HG03139 (cell line): ENCODE measurements at regions not wholly inside any gene's neighbourhood (a gene's known extent, or its start where the extent isn't known, plus 50 kb on each side); places are given as distances from the start of the nearest gene placed in this dataset.

Experiments used
- ATAC-seq: cut with Tn5 transposase; IDR thresholded peaks from one replicate; pipeline ENCODE4 v1.9.1; 2021; ENCODE audit not compliant: unreplicated experiment

- ATAC-seq: no peak
Measured at GRCh38 chr16:9296271-9296590, 204.8 kb downstream of the HAPSTR1 start.

DNA sequence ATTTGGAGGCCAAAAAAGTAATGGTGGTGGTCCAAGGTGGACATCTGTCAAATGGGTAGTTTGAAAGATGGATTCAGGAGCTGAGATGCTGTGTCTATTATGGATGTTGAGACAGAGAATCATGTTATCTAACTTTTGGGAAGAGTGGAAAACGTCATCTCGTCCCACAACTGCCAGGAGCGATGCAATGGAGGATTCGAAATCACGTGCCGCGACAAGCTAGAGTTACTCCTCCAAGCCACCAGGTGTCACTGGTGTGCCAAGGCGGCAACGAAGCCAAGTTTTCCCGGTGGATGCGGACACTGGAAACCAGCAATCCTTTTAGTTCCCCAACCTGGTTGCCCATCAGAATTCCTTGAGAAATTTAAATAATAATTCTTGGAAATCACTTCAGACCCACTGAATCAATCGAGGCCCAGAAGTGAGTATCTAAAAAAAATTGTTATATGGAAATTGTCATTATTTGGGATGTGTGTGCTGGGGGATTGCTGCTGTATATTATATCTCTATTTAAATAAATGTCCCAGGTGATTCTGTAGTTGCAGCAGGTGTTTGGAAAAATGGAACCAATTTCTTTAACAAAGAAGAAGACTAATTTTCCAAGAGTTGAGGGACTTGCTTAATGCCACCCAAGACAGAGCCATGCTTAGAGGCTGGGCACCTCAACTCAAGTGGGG, 206.1 kb downstream of the HAPSTR1 start:
- no peak for ATAC-seq

GRCh38 chr16:9300252-9300651, 208.8 kb downstream of the HAPSTR1 start:
- ATAC-seq: no peak

DNA sequence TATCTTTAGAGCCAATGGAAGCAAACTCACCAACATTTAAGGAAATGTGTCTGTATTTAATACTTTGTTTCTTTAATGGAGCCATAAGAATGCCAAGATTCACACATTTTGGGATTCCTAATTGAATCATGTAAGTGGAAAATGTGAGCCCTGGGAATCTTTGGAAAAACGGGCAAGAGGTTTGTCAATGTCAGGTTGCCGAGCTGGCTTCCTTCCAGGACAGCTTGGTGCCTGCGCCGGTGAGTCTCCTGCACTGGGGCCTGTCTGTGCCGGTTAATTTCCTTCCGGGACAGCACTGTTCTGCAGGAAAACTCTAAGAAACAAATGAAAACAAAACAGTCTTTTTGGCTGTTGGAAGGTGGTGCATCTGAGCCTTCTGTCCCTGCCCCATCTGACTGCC, 210.6 kb downstream of the HAPSTR1 start:
- no peak for ATAC-seq

DNA sequence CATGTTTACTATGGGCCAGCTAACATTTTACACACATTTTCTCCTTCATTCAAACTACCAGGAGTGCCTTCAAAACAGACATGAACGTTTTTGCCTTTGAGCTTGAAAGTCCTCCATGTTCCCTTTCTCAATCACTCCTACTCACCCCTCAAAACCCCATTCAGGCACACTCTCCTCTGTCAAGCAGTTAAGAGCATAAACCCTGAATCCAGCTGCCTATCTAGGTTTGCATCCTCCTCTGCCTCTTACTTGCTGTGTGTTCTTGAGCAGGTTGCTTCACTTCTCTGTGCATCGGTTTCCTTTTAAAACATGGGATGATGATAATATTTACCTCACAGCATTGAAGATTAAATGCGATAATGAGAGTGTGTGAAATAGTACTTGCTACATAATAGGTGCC, 215.3 kb downstream of the HAPSTR1 start:
- no peak for ATAC-seq

GRCh38 chr16:9307446-9307845, 216.0 kb downstream of the HAPSTR1 start:
- ATAC-seq: no peak

DNA sequence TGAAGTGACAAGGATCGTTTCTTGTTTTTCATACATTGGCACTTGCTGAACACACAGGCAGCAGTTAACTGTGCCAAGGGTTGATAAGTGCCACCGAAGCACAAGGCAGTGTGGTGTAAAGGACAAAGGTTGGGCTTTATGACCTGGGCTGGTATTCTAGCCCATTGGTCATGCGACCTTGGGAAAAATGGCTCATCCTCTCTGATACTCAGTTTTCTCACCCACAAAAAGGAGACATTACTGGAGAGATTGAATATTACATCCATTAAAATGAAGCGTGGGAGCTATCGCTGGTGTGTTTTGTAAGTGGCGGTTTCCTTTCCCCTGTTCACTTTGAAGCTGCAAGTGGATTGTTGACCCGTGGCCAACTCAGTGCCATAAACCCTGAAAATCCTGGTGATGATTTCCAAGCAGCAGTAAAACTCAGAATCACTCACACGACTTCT, 216.9 kb downstream of the HAPSTR1 start:
- no peak for ATAC-seq

DNA sequence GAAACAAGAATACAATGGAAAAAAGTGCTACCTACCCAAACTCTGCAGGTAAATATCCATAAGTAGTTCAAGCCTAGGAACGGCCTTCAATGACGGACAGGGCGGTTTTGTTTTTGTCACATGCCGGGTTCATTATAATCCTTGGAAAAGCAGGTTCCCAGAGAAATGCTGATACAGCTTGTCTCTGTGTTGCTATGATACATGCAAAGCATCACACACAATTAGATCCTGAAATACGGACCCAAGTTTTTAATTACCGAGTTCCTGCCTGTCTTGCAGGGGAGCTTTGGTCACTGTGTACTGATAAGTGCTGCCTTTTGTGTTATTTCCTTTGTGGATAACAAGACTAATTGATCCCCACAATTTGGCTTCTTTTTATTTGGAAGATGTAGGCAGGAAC, 217.4 kb downstream of the HAPSTR1 start:
- no peak for ATAC-seq

DNA sequence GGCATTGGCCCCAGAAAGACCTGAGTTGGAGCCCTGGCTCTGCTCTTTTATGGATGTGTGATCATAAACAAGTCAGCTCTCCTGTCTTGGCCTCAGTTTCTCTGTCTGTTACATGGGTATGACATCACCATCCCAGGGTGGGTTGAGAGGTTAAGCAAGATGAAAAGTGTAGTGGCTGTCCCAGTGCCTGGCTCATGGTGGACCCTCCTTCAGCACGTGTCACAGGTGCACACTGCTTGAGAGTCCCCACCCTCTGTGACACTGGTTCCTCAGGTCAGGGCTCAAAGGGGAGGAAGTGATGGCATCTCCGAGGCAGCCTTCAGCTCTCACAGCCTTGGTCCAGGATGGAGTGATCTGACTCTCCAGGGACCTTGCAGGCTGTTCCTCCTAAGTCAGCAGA, 218.4 kb downstream of the HAPSTR1 start:
- ATAC-seq: no peak

DNA sequence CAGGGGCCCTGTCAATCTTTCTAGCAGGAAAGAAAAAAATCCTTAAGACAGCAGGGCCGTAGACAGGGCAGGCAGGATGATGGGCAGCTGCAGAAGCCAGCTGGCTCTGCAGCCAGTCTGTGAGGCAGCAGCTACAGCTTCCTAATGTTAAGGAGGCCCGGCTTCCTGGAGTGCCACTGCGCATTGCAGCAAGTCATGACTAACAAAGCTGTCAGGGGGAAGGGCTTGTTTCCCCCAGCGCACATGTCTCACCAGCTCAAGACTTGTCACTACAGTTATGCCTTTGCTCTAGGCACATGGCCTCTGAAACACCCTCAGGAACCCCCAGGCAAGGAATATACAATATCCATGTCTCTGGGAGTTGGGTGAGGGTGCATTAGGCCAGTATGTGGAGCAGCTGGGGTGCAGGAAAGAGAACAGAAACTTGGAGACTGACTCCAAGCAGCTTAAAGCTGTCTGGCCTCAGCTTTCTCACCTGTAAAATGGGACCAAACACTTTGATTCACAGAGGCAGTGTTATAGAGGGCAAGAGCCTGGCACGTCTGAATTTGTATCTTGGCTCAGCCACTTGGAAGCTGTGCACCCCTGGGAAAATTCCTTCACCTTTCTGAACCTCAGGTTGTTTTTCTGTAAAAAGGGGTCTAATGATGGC, 220.0 kb downstream of the HAPSTR1 start:
- ATAC-seq: no peak

GRCh38 chr16:9316008-9316407, 224.6 kb downstream of the HAPSTR1 start:
- ATAC-seq: no peak

DNA sequence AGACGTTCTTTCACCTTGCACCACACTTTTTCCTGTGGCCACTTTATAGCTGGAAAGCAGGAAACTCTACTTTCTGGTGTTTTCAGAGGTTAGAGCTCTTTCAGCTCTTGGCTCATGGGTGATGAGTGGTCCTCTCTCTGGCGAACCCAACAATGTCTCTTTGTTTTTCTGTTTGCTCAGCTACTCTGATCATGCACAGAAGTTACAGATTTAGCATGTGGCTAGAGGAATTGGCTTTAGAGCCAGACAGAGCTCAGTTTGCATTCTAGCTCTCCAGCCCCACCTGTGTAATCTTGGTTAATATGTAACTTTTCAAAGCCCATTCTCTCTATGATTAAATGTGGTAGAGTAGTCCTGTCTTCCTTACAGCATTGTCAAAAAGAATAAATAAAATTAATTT, 225.2 kb downstream of the HAPSTR1 start:
- no peak for ATAC-seq

- ATAC-seq: no peak
Measured at GRCh38 chr16:9318764-9319163, 227.3 kb downstream of the HAPSTR1 start.

DNA sequence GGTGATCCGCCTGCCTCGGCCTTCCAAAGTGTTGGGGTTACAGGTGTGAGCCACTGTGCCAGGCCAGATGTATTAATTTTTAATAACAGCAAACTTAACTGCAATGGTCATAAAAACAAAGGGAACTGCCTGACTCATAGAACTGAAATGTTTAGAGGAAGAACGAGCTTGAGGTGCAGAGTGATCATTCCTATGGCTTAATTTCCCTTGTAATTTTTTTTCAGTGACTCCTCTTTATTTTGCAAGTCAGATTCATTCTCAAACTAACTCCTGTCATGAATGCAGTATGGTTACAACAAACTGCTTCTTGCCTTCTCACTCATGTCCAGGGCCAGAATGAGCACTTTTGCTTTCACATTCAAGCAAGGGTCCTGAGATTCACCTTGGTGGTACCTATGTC, 231.3 kb downstream of the HAPSTR1 start:
- no peak for ATAC-seq

- no peak for ATAC-seq
Measured at GRCh38 chr16:9323170-9323569, 231.7 kb downstream of the HAPSTR1 start.

GRCh38 chr16:9327253-9327652, 235.8 kb downstream of the HAPSTR1 start:
- ATAC-seq: no peak

DNA sequence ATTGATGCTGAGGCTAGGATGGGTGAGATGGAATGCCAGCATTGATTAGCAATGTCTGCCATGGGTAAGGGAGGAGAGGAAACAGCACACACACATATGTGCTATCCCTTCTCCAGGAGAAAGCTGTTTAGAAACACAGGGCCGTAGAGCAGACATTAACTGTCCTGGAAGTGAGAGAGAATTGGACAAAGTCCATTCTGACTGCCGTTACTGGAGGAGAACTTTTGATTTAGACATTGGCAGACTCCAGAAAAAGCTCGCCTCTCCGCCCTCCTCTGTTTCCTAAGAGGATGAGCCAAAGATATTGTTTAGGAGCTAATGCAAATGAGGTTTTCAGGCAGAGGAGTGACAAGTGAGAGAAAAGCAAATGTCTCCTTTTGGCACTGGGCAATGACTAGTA, 237.0 kb downstream of the HAPSTR1 start:
- no peak for ATAC-seq

- ATAC-seq: no peak
Measured at GRCh38 chr16:9330095-9330494, 238.7 kb downstream of the HAPSTR1 start.

DNA sequence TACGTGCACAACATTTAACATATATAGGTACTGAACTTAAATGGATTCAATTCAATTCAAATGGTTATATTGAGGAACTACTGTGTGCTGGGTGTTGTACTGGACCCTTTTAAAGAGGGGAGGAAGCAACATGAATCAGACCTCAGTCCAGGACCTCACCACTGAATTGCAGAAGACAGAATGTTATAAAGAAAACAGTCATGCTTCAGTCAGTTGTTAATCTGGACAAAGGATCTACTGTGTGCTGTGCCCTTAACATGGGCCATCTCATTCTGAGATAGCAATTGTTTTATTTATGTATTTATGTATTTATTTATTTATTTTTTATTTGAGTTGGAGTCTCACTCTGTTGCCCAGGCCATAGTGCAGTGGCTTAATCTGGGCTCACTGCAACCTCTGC, 240.1 kb downstream of the HAPSTR1 start:
- no peak for ATAC-seq

DNA sequence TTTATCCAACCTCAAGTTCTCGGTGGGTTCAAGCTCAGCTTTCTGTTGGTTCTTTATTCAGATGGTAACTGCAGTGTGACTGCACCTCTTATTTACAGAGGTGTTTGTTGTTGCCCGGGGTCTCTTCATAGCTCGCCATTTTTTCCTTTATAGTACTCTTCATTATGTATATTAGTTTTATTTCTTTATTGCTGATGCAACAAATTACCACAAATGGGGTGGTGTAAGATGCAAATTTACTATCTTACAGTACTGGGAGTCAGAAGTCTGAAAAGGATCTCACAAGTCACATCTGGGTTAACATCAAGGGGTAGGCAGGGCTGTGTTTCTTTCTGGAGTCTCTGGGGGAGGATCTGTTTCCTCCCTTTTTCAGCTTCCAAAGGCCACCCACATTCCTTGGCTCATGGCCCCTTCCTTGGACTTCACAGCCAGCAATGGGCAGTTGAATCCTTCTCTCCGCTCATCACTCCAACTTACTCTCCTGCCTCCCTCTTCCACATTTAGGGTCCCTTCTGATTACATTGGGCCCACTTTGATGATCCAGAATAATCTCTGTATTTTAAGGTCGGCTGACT, 241.2 kb downstream of the HAPSTR1 start:
- no peak for ATAC-seq

DNA sequence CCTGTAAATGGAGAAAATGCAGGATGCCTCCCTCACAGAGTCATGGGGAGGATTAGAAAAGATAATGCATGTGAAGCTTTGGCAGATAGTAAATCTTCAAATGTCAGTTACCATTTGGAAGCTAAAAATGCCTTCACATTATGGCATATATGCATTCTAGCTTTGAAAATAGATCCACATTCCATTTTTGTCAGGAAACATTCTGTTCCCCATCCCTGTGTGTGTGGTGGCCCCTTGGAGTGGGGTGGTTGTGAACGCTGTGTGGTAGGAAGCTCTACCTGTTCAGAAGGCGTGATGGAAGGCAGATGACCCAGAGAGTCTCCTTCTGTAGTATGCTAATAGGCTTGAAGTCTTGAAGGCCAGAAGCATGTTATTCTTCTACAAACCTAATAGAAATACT, 242.0 kb downstream of the HAPSTR1 start:
- ATAC-seq: no peak

DNA sequence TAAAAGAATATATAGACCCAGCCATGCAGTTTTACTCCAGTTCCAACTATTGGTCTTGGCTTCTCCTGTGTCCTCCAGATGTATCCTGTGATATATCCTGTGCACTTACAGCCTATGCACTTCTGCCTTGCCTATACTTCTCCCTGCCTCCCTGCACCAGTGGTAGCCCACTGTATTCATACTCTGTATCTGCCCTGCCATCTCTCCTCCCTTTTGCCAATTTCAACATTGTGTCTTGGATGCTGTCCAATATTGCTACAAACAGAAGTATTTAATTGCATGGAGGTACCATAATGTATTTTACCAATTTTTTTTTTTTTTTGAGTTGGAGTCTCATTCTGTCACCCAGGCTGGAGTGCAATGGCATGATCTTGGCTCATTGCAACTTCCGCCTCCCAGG, 242.7 kb downstream of the HAPSTR1 start:
- no peak for ATAC-seq
